GM18858 (cell line): ENCODE measurements at regions not wholly inside any gene's neighbourhood (a gene's known extent, or its start where the extent isn't known, plus 50 kb on each side); places are given as distances from the start of the nearest gene placed in this dataset.

Source experiments
- ATAC-seq: cut with Tn5 transposase; IDR thresholded peaks from one replicate; pipeline ENCODE4 v1.9.1; 2021; ENCODE audit not compliant: unreplicated experiment

DNA sequence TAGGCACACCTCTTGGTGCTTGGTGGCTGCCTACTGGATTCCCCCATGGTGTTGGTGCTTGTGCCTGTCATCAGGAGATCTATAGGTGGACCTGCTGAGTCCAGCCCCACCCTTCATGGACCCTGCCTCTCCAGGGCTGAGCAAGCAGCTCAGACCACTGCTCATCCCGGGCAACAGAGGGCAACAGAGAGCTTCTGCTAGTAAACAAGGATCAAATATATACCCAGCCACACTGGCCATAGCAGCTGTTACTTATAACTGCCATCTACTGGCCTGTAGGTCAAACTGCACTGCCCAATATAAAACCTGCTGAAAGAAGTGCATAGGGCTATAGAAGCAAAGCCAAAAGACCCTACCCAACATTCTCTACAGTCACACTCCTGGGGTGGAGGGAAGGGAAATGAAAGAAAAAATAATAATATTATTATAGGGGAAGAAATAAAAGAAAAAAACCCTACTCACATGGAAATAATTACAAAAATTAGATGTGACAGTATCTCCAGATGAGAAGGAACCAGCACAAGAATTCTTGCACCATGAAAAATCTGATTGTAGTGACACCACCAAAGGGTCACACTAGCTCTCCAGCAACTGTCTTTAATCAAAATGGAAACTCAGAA lies 54.9 kb upstream of the ZNF800 start:
- ATAC-seq, result peak; percentile 100

DNA sequence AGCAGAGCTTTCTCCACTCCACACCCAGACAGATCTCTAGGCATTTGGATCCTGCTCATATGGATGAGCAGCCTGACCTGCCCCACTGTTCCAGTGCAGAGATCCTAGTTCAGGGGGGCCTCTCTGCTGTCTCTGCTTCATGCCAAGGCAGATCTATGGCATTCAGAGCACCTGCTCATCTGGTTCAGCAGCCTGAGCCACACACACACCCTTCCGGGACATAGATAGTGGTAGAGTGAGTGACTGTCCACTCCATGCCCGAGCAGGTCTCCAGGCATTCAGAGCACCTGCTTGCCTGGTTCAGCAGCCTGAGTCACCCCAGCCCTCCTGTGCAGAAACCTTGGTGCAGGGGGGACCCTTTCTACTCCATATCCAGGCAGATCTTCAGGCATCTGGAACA lies 54.3 kb upstream of the ZNF800 start:
- ATAC-seq, result no peak
